Hematopoietic multipotent progenitor cell treated with erythropoietin and hydrocortisone succinate and interleukin-3 and kit ligand, for 15 days (in vitro differentiated cells): ENCODE measurements at regions not wholly inside any gene's neighbourhood (a gene's known extent, or its start where the extent isn't known, plus 50 kb on each side); places are given as distances from the start of the nearest gene placed in this dataset.

Source experiments
- DNase-seq: peaks from one replicate; pipeline ENCODE4 v3.0.0-alpha.2; 2015; ENCODE audit warnings: low spot score

GRCh38 chr6:56005426-56005825, 130.0 kb upstream of the BMP5 start:
- no peak for DNase-seq

GRCh38 chr6:56004426-56004825, 129.0 kb upstream of the BMP5 start:
- DNase-seq = no peak

- no peak for DNase-seq
Observed at GRCh38 chr6:56003616-56004015, 128.2 kb upstream of the BMP5 start.

GRCh38 chr6:56002336-56002735, 126.9 kb upstream of the BMP5 start:
- DNase-seq = no peak

- DNase-seq = no peak
Observed at GRCh38 chr6:55998576-55998975, 123.2 kb upstream of the BMP5 start.

GRCh38 chr6:55997223-55997874, 122.0 kb upstream of the BMP5 start:
- DNase-seq = no peak

GRCh38 chr6:55994531-55994930, 119.1 kb upstream of the BMP5 start:
- DNase-seq = no peak

- DNase-seq = no peak
Observed at GRCh38 chr6:55993418-55993817, 118.0 kb upstream of the BMP5 start.

GRCh38 chr6:55992546-55992945, 117.2 kb upstream of the BMP5 start:
- no peak for DNase-seq

- no peak for DNase-seq
Observed at GRCh38 chr6:55985309-55985708, 109.9 kb upstream of the BMP5 start.

- no peak for DNase-seq
Observed at GRCh38 chr6:55983861-55984260, 108.5 kb upstream of the BMP5 start.

GRCh38 chr6:55981660-55982059, 106.3 kb upstream of the BMP5 start:
- DNase-seq = no peak

- peak; percentile 5 for DNase-seq
Observed at GRCh38 chr6:55980627-55981211, 105.3 kb upstream of the BMP5 start.

- no peak for DNase-seq
Observed at GRCh38 chr6:55979526-55979925, 104.1 kb upstream of the BMP5 start.

GRCh38 chr6:55977959-55978665, 102.7 kb upstream of the BMP5 start:
- DNase-seq = no peak

GRCh38 chr6:55974688-55975087, 99.3 kb upstream of the BMP5 start:
- no peak for DNase-seq

- no peak for DNase-seq
Observed at GRCh38 chr6:55972091-55972490, 96.7 kb upstream of the BMP5 start.

- no peak for DNase-seq
Observed at GRCh38 chr6:55969526-55969925, 94.1 kb upstream of the BMP5 start.

- DNase-seq = no peak
Observed at GRCh38 chr6:55968926-55969325, 93.5 kb upstream of the BMP5 start.

GRCh38 chr6:55964136-55964535, 88.7 kb upstream of the BMP5 start:
- no peak for DNase-seq

- no peak for DNase-seq
Observed at GRCh38 chr6:55963301-55963700, 87.9 kb upstream of the BMP5 start.

- no peak for DNase-seq
Observed at GRCh38 chr6:55960344-55960743, 85.0 kb upstream of the BMP5 start.

- DNase-seq = no peak
Observed at GRCh38 chr6:55958790-55959189, 83.4 kb upstream of the BMP5 start.
